ENCODE measurements at regions not wholly inside any gene's neighbourhood (a gene's known extent, or its start where the extent isn't known, plus 50 kb on each side); places are given as distances from the start of the nearest gene placed in this dataset.
"Not testable (repeated sequence)": the region's sequence is repeated elsewhere in the genome, so short reads cannot be mapped to it uniquely, and the experiment has no call there.

DNA sequence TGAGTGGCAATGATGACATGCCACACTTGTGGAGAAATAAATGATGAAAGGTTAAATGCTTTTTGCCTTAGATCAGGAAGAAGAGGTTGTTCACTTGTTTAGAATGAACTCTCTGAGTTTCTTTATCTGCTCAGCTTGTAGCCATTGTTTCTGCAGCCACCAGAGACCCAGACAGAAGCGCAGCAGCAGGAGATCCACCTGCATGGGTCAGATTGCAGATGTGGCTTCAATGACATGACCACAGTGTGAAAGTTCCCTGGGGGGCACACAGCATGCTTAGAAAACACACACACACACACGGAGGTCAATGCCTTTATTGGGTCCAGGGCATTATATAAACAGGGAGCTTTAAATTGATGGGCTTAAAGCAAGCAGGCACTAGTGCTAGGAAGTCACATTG, 129.0 kb upstream of the ZNF658 start:
- H4K20me1 ChIP-seq (ENCODE audit: insufficient read depth); H2AFZ ChIP-seq; H3K4me3 ChIP-seq; H3K9me2 ChIP-seq (ENCODE audit: insufficient read depth); H3K9me3 ChIP-seq (ENCODE audit: insufficient read depth, low read depth); H3F3A ChIP-seq (ENCODE audit: insufficient read depth, low read depth); H3K79me2 ChIP-seq (ENCODE audit: low read depth); BruUV-seq (replicated peaks); H3K27ac ChIP-seq; H3K4me1 ChIP-seq (replicated peaks; ENCODE audit: insufficient read depth); H3K4me2 ChIP-seq; intact Hi-C loops (cut with micrococcal nuclease; ENCODE audit: unreplicated experiment); H3K36me3 ChIP-seq (ENCODE audit: low read depth); CTCF ChIA-PET; DNase-seq; POLR2A ChIA-PET (ENCODE audit: unreplicated experiment); H3K27me3 ChIP-seq (ENCODE audit: insufficient read depth, low read depth): not testable (repeated sequence)

DNA sequence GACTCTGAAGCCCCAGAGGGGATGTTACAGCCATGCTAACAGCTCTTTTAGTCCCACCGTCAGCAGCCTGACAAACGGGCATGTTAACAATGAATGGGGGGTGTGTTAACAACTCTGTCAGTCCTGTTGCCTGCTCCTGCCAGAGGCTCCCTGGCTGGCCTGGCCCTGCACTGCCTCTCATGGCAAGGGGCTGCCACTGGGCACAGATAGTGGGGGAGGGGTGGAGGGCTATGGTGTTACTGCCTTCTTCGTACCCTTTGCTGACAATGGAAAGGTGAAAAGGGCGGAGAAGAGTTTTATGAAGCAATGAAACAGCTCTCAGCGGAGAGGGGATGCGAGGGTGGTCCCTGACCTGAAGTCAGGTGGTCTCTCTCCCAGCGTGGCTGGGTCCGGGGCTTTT, 125.9 kb upstream of the ZNF658 start:
- H3K36me3 ChIP-seq (ENCODE audit: low read depth); H3K4me3 ChIP-seq; H3K27ac ChIP-seq; BruUV-seq (replicated peaks); H4K20me1 ChIP-seq (ENCODE audit: insufficient read depth); intact Hi-C loops (cut with micrococcal nuclease; ENCODE audit: unreplicated experiment); CTCF ChIA-PET; H3K4me2 ChIP-seq; H3F3A ChIP-seq (ENCODE audit: insufficient read depth, low read depth); H3K79me2 ChIP-seq (ENCODE audit: low read depth); DNase-seq; H3K9me3 ChIP-seq (ENCODE audit: insufficient read depth, low read depth); H3K27me3 ChIP-seq (ENCODE audit: insufficient read depth, low read depth); H2AFZ ChIP-seq; POLR2A ChIA-PET (ENCODE audit: unreplicated experiment); H3K9me2 ChIP-seq (ENCODE audit: insufficient read depth); H3K4me1 ChIP-seq (replicated peaks; ENCODE audit: insufficient read depth): not testable (repeated sequence)

DNA sequence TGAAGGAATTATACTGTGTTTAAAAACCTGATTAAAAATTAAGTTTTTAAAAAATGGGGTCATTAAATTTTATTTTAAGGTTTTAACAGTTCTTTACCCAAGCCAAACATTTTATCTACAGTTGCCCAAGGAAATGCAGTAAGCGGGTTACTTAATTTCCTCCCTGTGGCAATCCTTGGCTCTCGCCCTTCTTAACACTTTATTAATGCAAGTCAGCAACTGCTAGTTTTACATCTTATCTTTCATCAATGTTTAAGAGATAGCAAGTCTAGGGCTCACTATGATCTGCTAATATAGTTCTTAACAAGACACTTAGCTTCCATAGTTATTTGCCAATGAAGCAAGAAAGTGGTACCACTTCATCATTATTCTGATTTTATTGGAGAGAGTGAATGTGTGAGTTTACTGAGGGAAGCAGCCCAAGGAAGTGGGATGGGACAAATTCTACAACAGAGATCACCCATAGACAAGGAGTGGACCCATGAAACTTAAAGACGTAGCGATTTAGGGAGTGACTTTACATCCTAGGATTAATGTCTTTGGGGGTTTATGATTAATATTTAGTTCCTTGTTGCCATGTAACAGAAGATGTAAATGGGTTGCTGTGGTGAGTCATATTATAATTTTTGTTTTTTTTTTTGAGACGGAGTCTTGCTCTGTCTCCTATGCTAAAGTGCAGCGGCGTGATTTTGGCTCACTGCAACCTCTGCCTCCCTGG, 120.4 kb upstream of the ZNF658 start:
- H3K27ac ChIP-seq; H3K4me1 ChIP-seq (replicated peaks; ENCODE audit: insufficient read depth); POLR2A ChIA-PET (ENCODE audit: unreplicated experiment); H3K4me2 ChIP-seq; H3F3A ChIP-seq (ENCODE audit: insufficient read depth, low read depth); H3K79me2 ChIP-seq (ENCODE audit: low read depth); intact Hi-C loops (cut with micrococcal nuclease; ENCODE audit: unreplicated experiment); H2AFZ ChIP-seq; H3K4me3 ChIP-seq; H3K9me3 ChIP-seq (ENCODE audit: insufficient read depth, low read depth); DNase-seq; CTCF ChIA-PET; BruUV-seq (replicated peaks); H4K20me1 ChIP-seq (ENCODE audit: insufficient read depth); H3K27me3 ChIP-seq (ENCODE audit: insufficient read depth, low read depth); H3K9me2 ChIP-seq (ENCODE audit: insufficient read depth); H3K36me3 ChIP-seq (ENCODE audit: low read depth): not testable (repeated sequence)

DNA sequence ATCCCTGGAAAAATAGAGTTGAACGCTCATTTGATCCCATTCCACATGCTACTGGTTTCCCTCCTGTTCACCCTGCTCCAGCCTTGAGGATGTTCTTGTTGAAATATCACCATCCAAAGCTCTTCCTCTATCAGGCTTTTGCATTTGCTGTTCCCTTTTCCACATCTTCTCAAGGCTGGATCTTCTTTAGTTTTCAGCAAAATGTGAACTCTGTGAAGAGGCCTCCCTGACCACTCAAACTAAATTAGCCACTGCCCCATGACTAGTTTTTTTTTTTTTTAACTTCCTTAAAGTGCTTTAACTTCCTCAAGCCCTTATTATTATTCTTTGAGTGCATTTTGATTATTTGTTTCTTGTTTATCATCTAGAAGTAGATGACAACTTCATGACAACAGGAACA, 119.3 kb upstream of the ZNF658 start:
- H3F3A ChIP-seq (ENCODE audit: insufficient read depth, low read depth); H3K27me3 ChIP-seq (ENCODE audit: insufficient read depth, low read depth); H3K4me3 ChIP-seq; H3K9me2 ChIP-seq (ENCODE audit: insufficient read depth); H3K4me1 ChIP-seq (replicated peaks; ENCODE audit: insufficient read depth); BruUV-seq (replicated peaks); H4K20me1 ChIP-seq (ENCODE audit: insufficient read depth); H3K4me2 ChIP-seq; POLR2A ChIA-PET (ENCODE audit: unreplicated experiment); intact Hi-C loops (cut with micrococcal nuclease; ENCODE audit: unreplicated experiment); H2AFZ ChIP-seq; H3K79me2 ChIP-seq (ENCODE audit: low read depth); H3K36me3 ChIP-seq (ENCODE audit: low read depth); DNase-seq; H3K9me3 ChIP-seq (ENCODE audit: insufficient read depth, low read depth); H3K27ac ChIP-seq; CTCF ChIA-PET: not testable (repeated sequence)

DNA sequence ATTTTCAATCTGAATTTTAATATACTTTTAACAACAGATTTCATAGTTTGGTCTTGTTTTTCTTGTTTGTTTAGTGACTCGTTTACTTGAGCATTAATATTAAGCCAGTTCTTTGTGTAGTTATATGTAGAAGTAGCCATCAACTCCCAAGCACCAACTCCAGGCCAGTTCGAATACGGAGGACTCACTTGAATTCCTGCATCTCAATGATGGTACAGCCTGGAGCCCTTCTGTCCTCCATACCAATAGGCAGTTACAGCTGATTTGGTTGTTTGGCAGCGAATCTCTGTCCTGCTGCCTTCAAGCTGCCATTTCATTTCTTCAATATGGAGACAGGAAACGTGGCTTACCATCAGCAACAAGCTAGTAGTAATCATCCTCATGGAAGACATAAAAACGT, 118.5 kb upstream of the ZNF658 start:
- DNase-seq; CTCF ChIA-PET; H3K36me3 ChIP-seq (ENCODE audit: low read depth); POLR2A ChIA-PET (ENCODE audit: unreplicated experiment); H3K27ac ChIP-seq; H3K9me3 ChIP-seq (ENCODE audit: insufficient read depth, low read depth); H4K20me1 ChIP-seq (ENCODE audit: insufficient read depth); H3K4me3 ChIP-seq; H3K79me2 ChIP-seq (ENCODE audit: low read depth); H2AFZ ChIP-seq; BruUV-seq (replicated peaks); H3K9me2 ChIP-seq (ENCODE audit: insufficient read depth); H3K4me1 ChIP-seq (replicated peaks; ENCODE audit: insufficient read depth); H3F3A ChIP-seq (ENCODE audit: insufficient read depth, low read depth); H3K27me3 ChIP-seq (ENCODE audit: insufficient read depth, low read depth); intact Hi-C loops (cut with micrococcal nuclease; ENCODE audit: unreplicated experiment); H3K4me2 ChIP-seq: not testable (repeated sequence)

DNA sequence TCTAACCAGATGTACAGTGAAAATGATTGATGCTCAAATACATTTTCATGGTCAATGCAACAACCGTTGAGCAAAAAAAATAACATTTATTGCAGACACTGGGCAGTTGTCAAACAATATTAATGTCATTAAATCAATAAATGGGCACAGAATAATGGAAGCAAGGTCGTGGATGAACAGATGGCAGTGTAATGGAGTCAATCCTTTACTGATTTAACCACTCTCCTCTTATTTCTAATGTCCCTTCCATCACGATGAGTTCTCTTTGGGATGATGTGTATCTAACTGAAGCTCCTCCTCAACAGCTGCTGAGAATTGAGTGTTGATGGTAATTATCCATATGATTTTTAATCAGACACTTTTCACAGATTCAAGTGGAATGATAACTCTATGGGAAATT, 114.9 kb upstream of the ZNF658 start:
- H3K79me2 ChIP-seq (ENCODE audit: low read depth); intact Hi-C loops (cut with micrococcal nuclease; ENCODE audit: unreplicated experiment); H3K36me3 ChIP-seq (ENCODE audit: low read depth): not testable (repeated sequence)

DNA sequence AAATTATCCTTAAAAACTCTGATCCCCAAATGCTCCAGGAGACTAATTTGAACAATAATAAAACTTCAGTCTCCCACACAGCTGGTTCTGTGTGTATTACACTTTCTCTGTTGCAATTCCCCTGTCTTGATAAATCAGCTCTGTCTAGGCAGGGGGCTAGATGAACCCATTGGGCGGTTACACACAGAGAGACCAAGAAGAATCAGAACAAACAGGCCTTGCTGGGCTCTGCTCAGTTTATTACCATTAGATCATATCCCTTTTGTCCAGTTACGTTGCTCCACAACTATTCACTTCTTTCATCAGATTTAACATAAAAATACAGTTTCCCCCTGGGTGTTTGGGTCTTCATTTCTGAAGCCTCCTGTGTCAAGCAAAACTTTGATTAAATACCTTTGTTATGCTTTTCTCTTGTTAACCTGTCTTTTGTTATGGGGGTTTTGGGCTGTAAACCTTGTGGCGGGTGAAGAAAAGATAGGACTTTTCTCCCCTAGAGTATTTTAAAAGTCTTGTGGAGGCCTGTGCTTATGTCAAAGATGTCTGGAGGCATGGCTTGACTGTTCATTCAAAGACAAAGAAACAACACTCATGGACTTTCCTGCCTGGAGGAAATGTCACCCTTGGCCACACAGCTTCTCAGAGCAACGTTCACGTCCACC, 109.3 kb upstream of the ZNF658 start:
- H4K20me1 ChIP-seq (ENCODE audit: insufficient read depth); DNase-seq; H3F3A ChIP-seq (ENCODE audit: insufficient read depth, low read depth); H3K27me3 ChIP-seq (ENCODE audit: insufficient read depth, low read depth); H3K79me2 ChIP-seq (ENCODE audit: low read depth); H3K4me3 ChIP-seq; H3K9me3 ChIP-seq (ENCODE audit: insufficient read depth, low read depth); H3K9me2 ChIP-seq (ENCODE audit: insufficient read depth); CTCF ChIA-PET; H3K27ac ChIP-seq; H3K36me3 ChIP-seq (ENCODE audit: low read depth); H2AFZ ChIP-seq; BruUV-seq (replicated peaks); H3K4me1 ChIP-seq (replicated peaks; ENCODE audit: insufficient read depth); H3K4me2 ChIP-seq; POLR2A ChIA-PET (ENCODE audit: unreplicated experiment); intact Hi-C loops (cut with micrococcal nuclease; ENCODE audit: unreplicated experiment): not testable (repeated sequence)

More for the DNA sequence above, 114.9 kb upstream of the ZNF658 start:
- CTCF ChIA-PET; H4K20me1 ChIP-seq (ENCODE audit: insufficient read depth); BruUV-seq (replicated peaks); H3K27ac ChIP-seq; H3K9me3 ChIP-seq (ENCODE audit: insufficient read depth, low read depth); H3K4me3 ChIP-seq; H3K27me3 ChIP-seq (ENCODE audit: insufficient read depth, low read depth); H3K4me2 ChIP-seq; POLR2A ChIA-PET (ENCODE audit: unreplicated experiment); H3K9me2 ChIP-seq (ENCODE audit: insufficient read depth); H3K4me1 ChIP-seq (replicated peaks; ENCODE audit: insufficient read depth); H2AFZ ChIP-seq; H3F3A ChIP-seq (ENCODE audit: insufficient read depth, low read depth); DNase-seq: not testable (repeated sequence)

All from PC-9 (cell line).